GM19240 (cell line): ENCODE measurements at regions not wholly inside any gene's neighbourhood (a gene's known extent, or its start where the extent isn't known, plus 50 kb on each side); places are given as distances from the start of the nearest gene placed in this dataset.
"Not testable (repeated sequence)": the region's sequence is repeated elsewhere in the genome, so short reads cannot be mapped to it uniquely, and the experiment has no call there.

Experiments used
- DNase-seq: peaks from one replicate; pipeline ENCODE4 v3.0.0; 2011; ENCODE audit warnings: low spot score; ENCODE audit not compliant: insufficient read length

- DNase-seq: no peak
Observed at GRCh38 chr10:2556883-2557282, 510.5 kb upstream of the PFKP start.

- no peak for DNase-seq
Observed at GRCh38 chr10:2548071-2548470, 519.3 kb upstream of the PFKP start.

- no peak for DNase-seq
Observed at GRCh38 chr10:2547606-2548005, 519.7 kb upstream of the PFKP start.

- DNase-seq: not testable (repeated sequence)
Observed at GRCh38 chr10:2546894-2547293, 520.5 kb upstream of the PFKP start.

GRCh38 chr10:2543974-2544373 lies 523.4 kb upstream of the PFKP start:
- DNase-seq: no peak

GRCh38 chr10:2543142-2543886 lies 524.0 kb upstream of the PFKP start:
- DNase-seq: no peak

GRCh38 chr10:2541176-2541575 lies 526.2 kb upstream of the PFKP start:
- no peak for DNase-seq

GRCh38 chr10:2529945-2530344 lies 537.4 kb upstream of the PFKP start:
- DNase-seq: no peak

- no peak for DNase-seq
Observed at GRCh38 chr10:2525781-2526180, 541.6 kb upstream of the PFKP start.

GRCh38 chr10:2519139-2519538 lies 548.2 kb upstream of the PFKP start:
- no peak for DNase-seq

GRCh38 chr10:2509081-2509531 lies 558.2 kb upstream of the PFKP start:
- no peak for DNase-seq

- not testable (repeated sequence) for DNase-seq
Observed at GRCh38 chr10:2501366-2501940, 565.9 kb upstream of the PFKP start.

- no peak for DNase-seq
Observed at GRCh38 chr10:2494399-2494798, 572.9 kb upstream of the PFKP start.

- no peak for DNase-seq
Observed at GRCh38 chr10:2488446-2489005, 578.8 kb upstream of the PFKP start.

GRCh38 chr10:2487921-2488320 lies 579.4 kb upstream of the PFKP start:
- DNase-seq: no peak

- DNase-seq: no peak
Observed at GRCh38 chr10:2478656-2479055, 588.7 kb upstream of the PFKP start.

- no peak for DNase-seq
Observed at GRCh38 chr10:2476812-2477553, 590.4 kb upstream of the PFKP start.

- no peak for DNase-seq
Observed at GRCh38 chr10:2476218-2476811, 591.0 kb upstream of the PFKP start.

- DNase-seq: no peak
Observed at GRCh38 chr10:2475711-2476217, 591.6 kb upstream of the PFKP start.

GRCh38 chr10:2471811-2472210 lies 595.5 kb upstream of the PFKP start:
- no peak for DNase-seq

- DNase-seq: no peak
Observed at GRCh38 chr10:2469802-2470201, 597.5 kb upstream of the PFKP start.

- DNase-seq: no peak
Observed at GRCh38 chr10:2464483-2464882, 602.9 kb upstream of the PFKP start.
